ENCODE measurements at regions not wholly inside any gene's neighbourhood (a gene's known extent, or its start where the extent isn't known, plus 50 kb on each side); places are given as distances from the start of the nearest gene placed in this dataset.

DNA sequence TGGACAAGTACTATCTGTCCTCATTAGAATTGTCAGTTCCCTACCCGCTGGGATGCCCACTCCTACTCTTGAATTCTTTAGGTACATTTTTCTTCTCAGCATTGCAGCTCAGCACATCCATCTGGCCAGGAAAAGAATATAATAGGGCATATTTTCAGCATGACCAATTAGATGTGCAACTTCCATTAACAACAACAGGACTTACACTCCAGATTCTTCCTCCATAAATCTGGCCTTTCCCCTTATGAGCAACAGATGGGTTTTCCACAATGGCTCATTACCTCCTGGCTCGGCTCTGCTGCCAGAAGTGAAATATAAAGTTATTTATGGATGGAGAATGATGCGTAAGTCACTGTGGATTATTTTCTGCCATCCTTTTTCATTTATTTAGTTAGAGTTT, 443.8 kb upstream of the TGFBR2 start:
- Mint-ChIP-seq H3K9me3 (no peaks in the 10 kb centered on the region), H3K27ac (no peak overlapping the region), H3K4me1 (ENCODE audit: low read depth) (no peaks in the 10 kb centered on the region), H3K36me3 (ENCODE audit: low read depth) (no peaks in the 10 kb centered on the region), H3K4me3 (no peak overlapping the region), H3K27me3 (ENCODE audit: low read depth) (peaks cover 2% of the 10 kb centered on the region)
- no peak for DNase-seq (ENCODE audit: low spot score)

DNA sequence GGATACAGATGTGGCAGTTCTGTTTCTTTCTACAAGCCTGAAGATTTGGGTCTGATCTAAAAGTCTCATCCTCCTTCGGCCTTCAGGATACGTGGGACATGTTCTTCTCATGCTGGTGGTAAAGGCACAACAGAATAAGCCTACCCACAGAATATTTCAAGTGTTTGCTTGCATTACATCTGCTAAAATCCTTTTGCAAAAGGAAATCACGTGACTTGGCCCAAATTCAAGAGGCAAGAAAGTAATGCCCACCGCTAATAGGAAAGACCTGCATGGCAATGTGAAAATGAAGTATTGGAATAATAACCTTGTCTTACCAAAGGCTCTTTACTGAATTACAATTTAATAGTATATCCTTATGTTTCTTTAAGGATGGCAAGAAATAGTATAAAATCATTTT, 439.9 kb upstream of the TGFBR2 start:
- Mint-ChIP-seq H3K27ac (no peak overlapping the region), H3K4me3 (no peak overlapping the region), H3K36me3 (ENCODE audit: low read depth) (no peaks in the 10 kb centered on the region), H3K4me1 (ENCODE audit: low read depth) (no peaks in the 10 kb centered on the region), H3K9me3 (no peaks in the 10 kb centered on the region), H3K27me3 (ENCODE audit: low read depth) (peaks cover 10% of the 10 kb centered on the region)
- DNase-seq (ENCODE audit: low spot score), result no peak

DNA sequence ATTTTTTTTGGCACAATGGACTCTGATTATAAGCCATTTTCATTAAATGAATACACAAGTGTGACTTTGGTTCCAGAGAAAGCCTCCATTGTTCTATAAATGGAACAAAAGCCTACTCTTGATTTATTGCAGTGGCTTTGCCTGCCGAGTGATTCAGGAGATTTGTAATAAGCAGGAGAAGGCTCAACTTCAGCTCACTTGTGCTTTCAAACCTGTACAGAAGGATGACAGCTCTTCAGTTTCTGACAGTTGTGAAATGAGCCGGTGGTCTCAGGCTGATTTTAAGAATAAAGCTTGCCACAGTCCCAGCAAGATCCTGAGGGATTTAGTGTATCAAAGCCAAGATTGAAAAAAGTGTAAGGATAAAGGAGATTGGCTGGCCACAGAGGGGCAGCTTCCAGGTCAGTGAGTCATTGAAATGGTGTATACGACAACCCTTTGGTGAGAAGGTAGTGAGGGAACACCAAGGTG, 438.8 kb upstream of the TGFBR2 start:
- peaks cover 10% of the 10 kb centered on the region for H3K27me3 Mint-ChIP-seq (ENCODE audit: low read depth)
- H3K27ac Mint-ChIP-seq, result no peak overlapping the region
- H3K9me3 Mint-ChIP-seq, result no peaks in the 10 kb centered on the region
- no peak for DNase-seq (ENCODE audit: low spot score)
- H3K4me3 Mint-ChIP-seq, result no peak overlapping the region
- H3K4me1 Mint-ChIP-seq (ENCODE audit: low read depth), result no peaks in the 10 kb centered on the region
- H3K36me3 Mint-ChIP-seq (ENCODE audit: low read depth), result no peaks in the 10 kb centered on the region

DNA sequence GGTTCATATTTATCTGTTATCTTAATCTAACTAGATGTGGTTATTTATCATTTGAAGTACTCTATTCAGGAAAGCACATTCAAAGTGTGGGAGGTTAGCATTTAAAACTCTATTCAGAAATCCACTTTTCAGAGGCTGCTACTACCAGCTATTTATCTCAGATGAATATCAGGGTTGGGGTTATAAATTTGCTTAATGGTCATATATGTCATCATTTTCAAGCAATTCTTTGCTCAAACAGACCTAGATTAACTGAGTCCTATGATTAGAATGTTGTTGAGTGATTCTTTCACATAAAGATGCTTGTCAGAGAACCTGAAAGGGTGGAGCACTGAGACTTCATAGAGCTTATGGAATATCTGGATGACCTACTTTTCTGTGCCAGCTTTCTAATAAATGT, 436.9 kb upstream of the TGFBR2 start:
- Mint-ChIP-seq H3K27me3 (ENCODE audit: low read depth) (peaks cover 10% of the 10 kb centered on the region), H3K27ac (no peak overlapping the region), H3K4me1 (ENCODE audit: low read depth) (no peaks in the 10 kb centered on the region), H3K4me3 (no peak overlapping the region), H3K9me3 (no peaks in the 10 kb centered on the region), H3K36me3 (ENCODE audit: low read depth) (no peaks in the 10 kb centered on the region)
- no peak for DNase-seq (ENCODE audit: low spot score)

DNA sequence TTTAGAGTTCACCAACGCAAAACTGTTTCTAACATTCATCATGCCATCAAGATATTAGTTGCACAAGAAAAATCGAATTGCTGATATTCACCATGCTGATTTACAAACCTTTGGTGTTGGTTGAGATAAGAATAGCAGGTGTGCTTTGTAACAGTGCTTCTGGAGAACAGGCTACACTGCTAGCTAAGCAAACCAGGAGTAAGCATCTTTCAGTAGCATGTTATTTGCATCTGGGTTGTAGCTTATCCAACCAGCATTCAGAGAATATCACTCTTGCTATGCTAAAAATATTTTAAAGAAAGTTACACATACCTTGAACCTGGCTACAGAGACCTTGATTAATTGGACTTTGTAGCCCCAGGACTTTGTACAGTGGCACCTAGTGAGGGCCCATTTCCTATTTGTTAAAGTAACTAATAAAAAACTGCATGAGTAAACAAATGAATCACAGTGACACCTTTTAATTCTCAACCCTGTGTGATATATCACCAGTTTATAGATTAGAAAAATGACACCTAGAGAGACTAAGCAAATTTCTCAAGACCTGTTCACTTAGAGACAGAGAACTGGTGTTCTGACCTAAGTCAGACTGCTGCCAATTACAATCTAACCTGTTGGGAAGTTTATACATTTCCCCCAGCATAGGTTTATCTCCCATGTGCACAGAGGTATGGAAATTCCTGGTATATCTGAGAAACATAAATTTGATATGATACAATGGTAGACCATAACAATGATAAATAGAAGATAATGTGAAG, 435.5 kb upstream of the TGFBR2 start:
- no peak overlapping the region for H3K4me3 Mint-ChIP-seq
- H3K27me3 Mint-ChIP-seq (ENCODE audit: low read depth), result peaks cover 14% of the 10 kb centered on the region
- no peak overlapping the region for H3K27ac Mint-ChIP-seq
- DNase-seq (ENCODE audit: low spot score), result no peak
- no peaks in the 10 kb centered on the region for H3K36me3 Mint-ChIP-seq (ENCODE audit: low read depth)
- H3K9me3 Mint-ChIP-seq, result no peaks in the 10 kb centered on the region
- no peaks in the 10 kb centered on the region for H3K4me1 Mint-ChIP-seq (ENCODE audit: low read depth)

DNA sequence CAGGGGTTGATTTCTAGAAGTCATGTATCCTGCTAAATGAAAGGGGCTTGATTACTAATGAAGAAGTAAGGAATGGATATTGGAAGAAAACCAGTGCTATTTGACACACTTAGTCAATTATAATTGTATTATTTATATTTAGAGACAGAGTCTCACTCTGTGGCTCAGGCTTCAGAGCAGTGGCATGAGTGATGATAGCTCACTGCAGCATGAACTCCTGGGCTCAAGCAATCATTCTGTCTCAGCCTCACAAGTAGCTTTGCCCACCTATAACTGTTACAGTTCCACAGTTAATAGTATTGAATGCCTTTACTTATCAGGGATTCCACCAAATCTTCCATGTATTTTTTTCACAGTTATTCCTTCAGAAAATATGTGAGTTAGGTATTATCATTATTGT, 432.0 kb upstream of the TGFBR2 start:
- H3K4me1 Mint-ChIP-seq (ENCODE audit: low read depth), result no peaks in the 10 kb centered on the region
- no peak overlapping the region for H3K27ac Mint-ChIP-seq
- peaks cover 14% of the 10 kb centered on the region for H3K27me3 Mint-ChIP-seq (ENCODE audit: low read depth)
- no peaks in the 10 kb centered on the region for H3K9me3 Mint-ChIP-seq
- DNase-seq (ENCODE audit: low spot score), result no peak
- no peaks in the 10 kb centered on the region for H3K36me3 Mint-ChIP-seq (ENCODE audit: low read depth)
- H3K4me3 Mint-ChIP-seq, result no peak overlapping the region

DNA sequence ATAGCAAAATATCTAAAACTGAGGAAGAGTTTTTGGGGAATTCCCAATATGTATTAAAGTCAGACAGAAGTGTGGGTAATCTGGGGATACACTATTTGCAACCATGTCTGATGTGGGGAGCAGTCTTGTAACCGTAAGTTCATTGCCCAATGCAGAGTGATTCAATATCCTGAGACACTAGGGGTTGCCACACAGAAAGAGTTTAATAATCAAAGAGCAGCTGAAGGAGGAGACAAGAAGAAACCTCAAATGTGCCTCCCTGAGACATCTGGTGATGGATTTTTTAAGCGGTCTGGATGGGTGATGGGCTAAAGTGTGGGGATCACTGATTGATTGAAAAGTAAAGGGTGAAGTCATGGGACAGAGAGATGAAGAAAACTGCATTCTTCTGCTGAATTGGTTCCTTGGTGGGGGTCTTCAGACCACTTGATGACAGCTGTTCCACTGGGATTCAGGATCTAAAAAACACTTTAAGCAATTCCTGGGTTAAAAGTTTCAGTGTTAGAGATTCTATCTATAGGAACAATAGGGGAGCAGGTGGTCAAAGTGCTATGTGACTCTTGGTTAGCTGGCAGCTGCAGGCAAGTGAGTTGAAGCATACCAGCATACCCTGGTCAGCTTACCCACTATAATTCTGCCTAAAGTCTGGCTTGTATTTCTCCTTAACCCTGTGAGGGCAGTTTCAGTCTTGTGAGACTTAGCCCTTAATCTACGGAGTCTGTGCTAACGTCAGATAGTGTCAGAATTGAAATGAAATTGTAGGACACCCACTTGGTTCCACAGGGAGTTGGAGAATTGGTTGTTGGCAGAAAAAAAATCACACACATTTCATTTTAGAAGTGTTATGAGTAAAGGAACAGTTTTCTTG, 425.9 kb upstream of the TGFBR2 start:
- Mint-ChIP-seq H3K27me3 (ENCODE audit: low read depth) (peaks cover 23% of the 10 kb centered on the region), H3K4me3 (no peak overlapping the region), H3K4me1 (ENCODE audit: low read depth) (no peaks in the 10 kb centered on the region), H3K9me3 (no peaks in the 10 kb centered on the region), H3K27ac (no peak overlapping the region), H3K36me3 (ENCODE audit: low read depth) (no peaks in the 10 kb centered on the region)
- DNase-seq (ENCODE audit: low spot score), result no peak

DNA sequence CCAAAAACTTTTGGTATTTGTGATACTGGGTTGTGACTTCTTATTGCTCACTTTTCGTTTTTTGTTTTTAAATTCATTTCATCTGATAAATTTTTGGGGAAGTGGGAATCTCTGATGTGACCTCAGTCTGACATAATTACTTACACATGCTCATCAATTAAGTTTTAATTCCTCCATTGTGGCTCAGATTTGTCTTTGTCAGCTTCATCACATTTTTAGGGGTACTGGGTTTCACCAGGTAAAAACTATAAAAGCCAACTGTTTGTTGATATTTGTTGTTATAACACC, 425.3 kb upstream of the TGFBR2 start:
- no peak overlapping the region for H3K4me3 Mint-ChIP-seq
- H3K9me3 Mint-ChIP-seq, result no peaks in the 10 kb centered on the region
- no peaks in the 10 kb centered on the region for H3K36me3 Mint-ChIP-seq (ENCODE audit: low read depth)
- DNase-seq (ENCODE audit: low spot score), result no peak
- H3K27me3 Mint-ChIP-seq (ENCODE audit: low read depth), result peaks cover 20% of the 10 kb centered on the region
- H3K4me1 Mint-ChIP-seq (ENCODE audit: low read depth), result no peaks in the 10 kb centered on the region
- H3K27ac Mint-ChIP-seq, result no peak overlapping the region

DNA sequence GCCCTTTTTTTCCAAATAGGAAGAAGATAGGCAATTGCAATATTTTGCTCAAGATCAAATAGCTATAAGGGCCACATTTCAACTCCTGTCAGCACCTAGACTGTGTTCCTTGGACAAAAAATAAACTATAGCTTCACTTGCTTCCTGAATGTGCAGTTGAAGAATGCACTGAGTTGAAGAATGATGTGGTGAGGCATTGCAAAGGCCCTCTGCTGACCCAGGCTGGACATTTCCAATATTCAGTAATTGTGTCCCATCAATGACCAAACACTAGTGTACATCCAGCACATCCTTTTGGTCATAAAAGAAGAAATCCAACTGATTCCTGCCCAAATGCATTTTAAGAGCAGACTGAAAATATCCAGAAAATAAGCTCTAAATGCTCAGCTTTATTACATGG, 424.8 kb upstream of the TGFBR2 start:
- Mint-ChIP-seq H3K4me3 (no peak overlapping the region), H3K36me3 (ENCODE audit: low read depth) (no peaks in the 10 kb centered on the region), H3K9me3 (no peaks in the 10 kb centered on the region), H3K4me1 (ENCODE audit: low read depth) (no peaks in the 10 kb centered on the region), H3K27me3 (ENCODE audit: low read depth) (peaks cover 21% of the 10 kb centered on the region), H3K27ac (no peak overlapping the region)
- no peak for DNase-seq (ENCODE audit: low spot score)

DNA sequence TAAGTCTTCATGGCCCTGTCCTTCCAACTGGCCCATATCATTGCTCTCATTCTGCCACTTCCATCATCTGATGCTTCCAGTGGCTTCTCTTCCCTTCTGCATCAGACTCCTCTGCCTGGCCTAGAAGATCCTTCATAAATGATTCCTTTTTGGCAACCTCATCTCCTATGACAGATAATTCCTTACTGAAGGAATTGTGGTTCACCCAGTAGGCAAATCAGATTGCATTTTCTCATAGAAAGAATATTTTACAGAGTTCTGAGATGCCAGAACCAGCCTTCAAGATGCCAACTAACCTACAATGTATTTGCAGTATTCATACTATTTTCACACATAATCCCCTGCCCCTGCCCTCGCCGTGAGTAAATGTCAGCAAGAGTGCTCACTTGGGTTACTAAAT, 423.0 kb upstream of the TGFBR2 start:
- Mint-ChIP-seq H3K36me3 (ENCODE audit: low read depth) (no peaks in the 10 kb centered on the region), H3K4me1 (ENCODE audit: low read depth) (no peaks in the 10 kb centered on the region), H3K9me3 (no peaks in the 10 kb centered on the region), H3K27ac (no peak overlapping the region), H3K27me3 (ENCODE audit: low read depth) (peaks cover 29% of the 10 kb centered on the region), H3K4me3 (no peak overlapping the region)
- no peak for DNase-seq (ENCODE audit: low spot score)

DNA sequence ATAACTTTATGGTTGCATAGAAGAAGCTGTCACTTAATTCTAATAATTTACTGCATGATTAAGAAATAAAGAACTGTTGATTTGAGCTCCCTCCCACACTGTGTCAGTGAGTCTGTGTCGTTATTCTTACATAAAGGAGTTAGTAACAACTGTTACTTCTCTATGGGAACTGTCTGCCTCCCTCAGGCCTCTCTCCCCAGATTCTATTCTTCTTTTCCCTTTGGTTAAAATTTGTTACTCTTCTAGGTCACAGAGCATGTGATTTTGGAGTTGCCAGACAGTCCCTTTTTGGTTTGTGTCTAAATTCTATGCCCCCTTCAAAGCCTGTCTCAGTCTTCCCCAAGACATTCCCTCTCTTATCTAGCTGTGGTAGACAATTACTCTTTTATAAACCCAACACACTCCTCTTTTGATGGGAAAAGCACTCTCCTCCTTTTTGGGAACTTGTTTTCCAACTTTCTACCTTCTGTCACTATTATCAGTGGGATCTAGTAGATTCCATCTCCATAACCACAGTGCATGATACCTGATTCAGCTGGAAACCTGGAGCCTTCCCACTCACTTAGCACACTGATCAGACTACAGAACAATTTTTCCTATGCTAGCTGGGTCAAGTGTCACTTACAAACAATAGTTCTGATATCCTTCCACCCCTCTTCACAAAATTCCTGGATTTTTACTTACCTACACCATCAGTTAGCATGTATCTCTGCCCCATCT, 422.1 kb upstream of the TGFBR2 start:
- no peak for DNase-seq (ENCODE audit: low spot score)
- Mint-ChIP-seq H3K4me3 (no peak overlapping the region), H3K4me1 (ENCODE audit: low read depth) (no peaks in the 10 kb centered on the region), H3K36me3 (ENCODE audit: low read depth) (no peaks in the 10 kb centered on the region), H3K9me3 (no peaks in the 10 kb centered on the region), H3K27ac (no peak overlapping the region), H3K27me3 (ENCODE audit: low read depth) (peaks cover 29% of the 10 kb centered on the region)

DNA sequence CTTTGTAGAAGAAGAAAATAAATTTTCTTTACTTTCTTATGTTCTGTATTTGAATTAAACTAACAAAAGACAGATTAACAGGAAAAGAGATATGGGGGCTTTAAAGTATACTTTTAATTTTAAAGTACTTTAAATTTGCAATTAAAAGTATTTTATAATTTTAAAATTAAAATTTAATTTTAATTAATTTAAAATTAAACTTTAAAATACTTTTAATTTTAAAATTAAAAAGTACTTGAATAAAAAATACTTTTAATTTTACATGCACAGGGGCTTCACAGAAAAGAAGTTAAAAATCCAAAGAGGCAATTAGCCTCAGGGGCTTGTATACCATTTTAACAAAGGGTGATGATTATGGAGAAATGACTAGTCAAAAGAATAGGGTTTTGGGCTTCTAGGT, 420.5 kb upstream of the TGFBR2 start:
- Mint-ChIP-seq H3K9me3 (no peaks in the 10 kb centered on the region), H3K4me3 (no peak overlapping the region), H3K27ac (no peak overlapping the region), H3K36me3 (ENCODE audit: low read depth) (no peaks in the 10 kb centered on the region), H3K4me1 (ENCODE audit: low read depth) (no peaks in the 10 kb centered on the region), H3K27me3 (ENCODE audit: low read depth) (peaks cover 22% of the 10 kb centered on the region)
- DNase-seq (ENCODE audit: low spot score), result no peak

DNA sequence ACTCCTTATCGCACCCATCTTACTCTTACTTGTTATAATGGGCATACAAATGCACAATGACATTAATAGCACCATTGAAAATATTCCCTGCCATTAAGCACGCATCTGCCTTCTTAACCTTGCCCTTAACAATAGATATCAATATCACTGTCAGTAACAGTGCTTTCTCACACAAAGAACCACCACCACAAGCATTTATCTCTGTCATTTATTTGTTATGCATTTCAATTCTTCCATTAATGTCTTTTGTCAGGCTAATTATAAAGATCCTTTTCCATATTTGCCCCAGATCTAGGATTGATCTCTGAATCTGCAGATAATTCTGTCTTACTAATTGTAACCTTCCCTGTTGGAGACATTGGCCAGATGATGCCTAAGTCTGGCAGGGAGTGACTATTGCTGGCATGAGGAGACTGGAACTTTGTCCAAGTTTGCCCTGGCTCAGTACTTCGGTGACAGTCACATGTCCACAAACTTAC, 419.6 kb upstream of the TGFBR2 start:
- Mint-ChIP-seq H3K4me1 (ENCODE audit: low read depth) (no peaks in the 10 kb centered on the region), H3K9me3 (no peaks in the 10 kb centered on the region), H3K4me3 (no peak overlapping the region), H3K27me3 (ENCODE audit: low read depth) (peaks cover 22% of the 10 kb centered on the region), H3K36me3 (ENCODE audit: low read depth) (no peaks in the 10 kb centered on the region), H3K27ac (no peak overlapping the region)
- DNase-seq (ENCODE audit: low spot score), result no peak

DNA sequence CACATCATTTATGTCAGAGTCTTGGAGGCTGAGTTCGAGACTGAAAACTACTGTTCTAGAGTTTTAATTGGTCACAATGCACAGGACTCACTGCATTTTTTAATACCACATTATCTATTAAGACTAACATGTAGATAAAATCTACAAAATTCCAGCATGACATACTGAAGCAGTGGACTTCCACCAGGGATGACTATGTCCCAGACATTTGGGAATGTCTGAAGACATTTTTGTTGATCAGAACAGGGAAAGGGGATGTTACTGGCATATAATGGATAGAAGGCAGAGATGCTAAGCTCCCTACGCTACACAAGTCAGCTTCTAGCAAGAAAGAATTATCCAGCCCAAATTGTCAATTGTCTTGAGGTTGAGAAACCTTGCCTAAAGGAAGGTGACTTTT, 419.0 kb upstream of the TGFBR2 start:
- DNase-seq (ENCODE audit: low spot score), result no peak
- H3K36me3 Mint-ChIP-seq (ENCODE audit: low read depth), result no peaks in the 10 kb centered on the region
- no peaks in the 10 kb centered on the region for H3K9me3 Mint-ChIP-seq
- no peak overlapping the region for H3K4me3 Mint-ChIP-seq
- H3K27me3 Mint-ChIP-seq (ENCODE audit: low read depth), result peaks cover 26% of the 10 kb centered on the region
- no peak overlapping the region for H3K27ac Mint-ChIP-seq
- H3K4me1 Mint-ChIP-seq (ENCODE audit: low read depth), result no peaks in the 10 kb centered on the region

Data from T-helper 2 cell treated with Interferon-gamma antibody and Interleukin-4, amounts not matched to agents 5 μg/mL and 100 μg/mL, for 36 hours (primary cell).